D341Med (cell line): ENCODE measurements at regions not wholly inside any gene's neighbourhood (a gene's known extent, or its start where the extent isn't known, plus 50 kb on each side); places are given as distances from the start of the nearest gene placed in this dataset.
"Not testable (repeated sequence)": the region's sequence is repeated elsewhere in the genome, so short reads cannot be mapped to it uniquely, and the experiment has no call there.

Experiments
- DNase-seq: peaks from one replicate; pipeline ENCODE4 v3.0.0; 2012; ENCODE audit warnings: low spot score

GRCh38 chr17:71164561-71164960, 956.3 kb upstream of the SOX9 start:
- DNase-seq = no peak

GRCh38 chr17:71166311-71166710, 954.5 kb upstream of the SOX9 start:
- no peak for DNase-seq

- DNase-seq = no peak
Observed at GRCh38 chr17:71168053-71168741, 952.6 kb upstream of the SOX9 start.

GRCh38 chr17:71170070-71170469, 950.8 kb upstream of the SOX9 start:
- DNase-seq = no peak

GRCh38 chr17:71171270-71171669, 949.5 kb upstream of the SOX9 start:
- no peak for DNase-seq

- no peak for DNase-seq
Observed at GRCh38 chr17:71173991-71174390, 946.8 kb upstream of the SOX9 start.

GRCh38 chr17:71176331-71176730, 944.5 kb upstream of the SOX9 start:
- no peak for DNase-seq

- no peak for DNase-seq
Observed at GRCh38 chr17:71176928-71177443, 943.8 kb upstream of the SOX9 start.

GRCh38 chr17:71180801-71181385, 939.9 kb upstream of the SOX9 start:
- no peak for DNase-seq

GRCh38 chr17:71183066-71183660, 937.7 kb upstream of the SOX9 start:
- DNase-seq = no peak

GRCh38 chr17:71184716-71185115, 936.1 kb upstream of the SOX9 start:
- DNase-seq = no peak

GRCh38 chr17:71187145-71187878, 933.5 kb upstream of the SOX9 start:
- no peak for DNase-seq

GRCh38 chr17:71188811-71189492, 931.9 kb upstream of the SOX9 start:
- no peak for DNase-seq

- no peak for DNase-seq
Observed at GRCh38 chr17:71189493-71189831, 931.4 kb upstream of the SOX9 start.

- no peak for DNase-seq
Observed at GRCh38 chr17:71192039-71192555, 928.7 kb upstream of the SOX9 start.

GRCh38 chr17:71192848-71193247, 928.0 kb upstream of the SOX9 start:
- no peak for DNase-seq

- DNase-seq = no peak
Observed at GRCh38 chr17:71200597-71200996, 920.2 kb upstream of the SOX9 start.

GRCh38 chr17:71201639-71202038, 919.2 kb upstream of the SOX9 start:
- no peak for DNase-seq

- DNase-seq = no peak
Observed at GRCh38 chr17:71202449-71202848, 918.4 kb upstream of the SOX9 start.

- no peak for DNase-seq
Observed at GRCh38 chr17:71203953-71204352, 916.9 kb upstream of the SOX9 start.

GRCh38 chr17:71205951-71206350, 914.9 kb upstream of the SOX9 start:
- not testable (repeated sequence) for DNase-seq

GRCh38 chr17:71208111-71208704, 912.6 kb upstream of the SOX9 start:
- no peak for DNase-seq
